ENCODE measurements at regions not wholly inside any gene's neighbourhood (a gene's known extent, or its start where the extent isn't known, plus 50 kb on each side); places are given as distances from the start of the nearest gene placed in this dataset.

GRCh38 chrX:25597551-25597950 is 540.6 kb upstream of the MAGEB18 start (continued):
- TF ChIP-seq CBX8 (IDR thresholded peaks at IDR 0.05; ENCODE audit: borderline replicate concordance, low read depth, low read length) (no peak), MAFK (IDR thresholded peaks at IDR 0.05; ENCODE audit: low read depth, low read length) (no peak), MAX (IDR thresholded peaks at IDR 0.05) (no peak)
